K562 (cell line): ENCODE measurements at regions not wholly inside any gene's neighbourhood (a gene's known extent, or its start where the extent isn't known, plus 50 kb on each side); places are given as distances from the start of the nearest gene placed in this dataset.

Experiments
- ATAC-seq: fragments of 200-7000 bp; cut with Tn5 transposase; 3 replicates; pipeline ENCODE4 v1.9.1; 2020; ENCODE audit warnings: moderate library complexity
- BruUV-seq: library from RNA; stranded (reverse); fragments of 400-500 nt; replicated peaks from 2 replicates; lab custom pipeline; 2021; lab: Mats Ljungman, UMichigan
- CTCF ChIA-PET: fragments of 300-600 bp; formaldehyde crosslinking; extraction: SDS; loops from one replicate; lab custom pipeline; 2021; ENCODE audit warnings: low intra/inter-chr PET ratio; lab: Yijun Ruan, JAX
- POLR2A ChIA-PET: fragments of 300-600, 350-650 bp; sonication (Branson Sonifier 250); formaldehyde crosslinking; extraction: SDS; loops from one replicate; lab custom pipeline; 2021; ENCODE audit warnings: antibody characterized with exemption, inconsistent platforms; lab: Yijun Ruan, JAX
- DNase-seq, 4 experiments: peaks; one replicate each; pipeline versions ENCODE4 v3.0.0 to v3.0.0-alpha.2; 2011 to 2018; ENCODE audit warnings: low spot score in 3 of 4, mixed read lengths in 3 of 4; ENCODE audit errors: extremely low read depth in 1 of 4
- FAIRE-seq: peaks from 2 replicates; lab custom pipeline; 2011; peaks lifted over from hg19 to GRCh38; lab: Jason Lieb, UNC
- H2AFZ ChIP-seq: 2 replicates; pipeline ENCODE4 v1.6.0; 2011; ENCODE audit warnings: low read depth, low read length, control low read depth, inconsistent platforms
- H3K27ac ChIP-seq: fragments of 200-600 bp; 3 replicates; pipeline ENCODE4 v1.8.0; 2011; ENCODE audit warnings: low read depth, mild to moderate bottlenecking, control low read depth, inconsistent platforms, low read length, moderate library complexity, mixed read lengths; ENCODE audit errors: extremely low read depth
- H3K27me3 ChIP-seq, 2 experiments: fragments of 300-600 bp in 1 of 2; 2 replicates in 1 of 2; 3 replicates in 1 of 2; pipeline versions ENCODE4 v1.6.0 to v1.8.0; 2011; ENCODE audit warnings: inconsistent platforms in 2 of 2, low read length in 2 of 2, mild to moderate bottlenecking in 1 of 2, mixed read lengths in 1 of 2, moderate library complexity in 1 of 2; ENCODE audit not compliant: control insufficient read depth in 2 of 2, insufficient read depth in 2 of 2
- H3K36me3 ChIP-seq: fragments of 300-600 bp; 3 replicates; pipeline ENCODE4 v1.8.0; 2011; ENCODE audit warnings: mild to moderate bottlenecking, low read length, inconsistent platforms; ENCODE audit not compliant: control insufficient read depth, insufficient read depth
- H3K4me1 ChIP-seq, 2 experiments: fragments of 200-600 bp in 1 of 2; replicated peaks in 1 of 2; 2 replicates in 1 of 2; 3 replicates in 1 of 2; pipeline versions ENCODE4 v1.5.1 to v1.8.0; 2011; ENCODE audit warnings: inconsistent platforms in 2 of 2, low read length in 2 of 2, mild to moderate bottlenecking in 1 of 2, mixed read lengths in 1 of 2, moderate library complexity in 1 of 2; ENCODE audit not compliant: control insufficient read depth in 2 of 2, insufficient read depth in 2 of 2
- H3K4me2 ChIP-seq: 2 replicates; pipeline ENCODE4 v1.6.1; 2011; ENCODE audit warnings: low read length, control low read depth, inconsistent platforms, mixed read lengths; ENCODE audit not compliant: insufficient read depth
- H3K4me3 ChIP-seq: fragments of 200-600 bp; sonication (generic), shearing (Covaris generic); 2 replicates; pipeline ENCODE4 v1.5.1; 2016; ENCODE audit warnings: control low read depth, inconsistent platforms
- H3K79me2 ChIP-seq: fragments of 200-600 bp; 3 replicates; pipeline ENCODE4 v1.8.0; 2011; ENCODE audit warnings: low read length, inconsistent platforms; ENCODE audit not compliant: control insufficient read depth, insufficient read depth
- H3K9ac ChIP-seq, 2 experiments: 2 replicates each; pipeline versions ENCODE4 v1.6.0 to v1.6.1; 2011; ENCODE audit warnings: low read depth in 2 of 2, low read length in 2 of 2, control low read depth in 1 of 2, inconsistent platforms in 1 of 2, mild to moderate bottlenecking in 1 of 2, mixed read lengths in 1 of 2; ENCODE audit not compliant: insufficient read depth in 1 of 2
- H3K9me1 ChIP-seq: one replicate; pipeline ENCODE4 v1.6.0; 2011; ENCODE audit warnings: inconsistent platforms, mild to moderate bottlenecking, low read length, moderate library complexity; ENCODE audit not compliant: control insufficient read depth, insufficient read depth
- H3K9me3 ChIP-seq: replicated peaks from 2 replicates; pipeline ENCODE4 v1.5.1; 2011; ENCODE audit warnings: low read depth, low read length, inconsistent platforms; ENCODE audit not compliant: control insufficient read depth, insufficient read depth
- H4K20me1 ChIP-seq: replicated peaks from 2 replicates; pipeline ENCODE4 v1.6.1; 2011; ENCODE audit warnings: low read length, inconsistent platforms, mixed read lengths; ENCODE audit not compliant: control insufficient read depth, insufficient read depth
- ADNP ChIP-seq: fragments of 200-800 bp; sonication (Bioruptor generic); IDR thresholded peaks from 2 replicates; pipeline ENCODE4 v1.6.1; 2016; ENCODE audit warnings: missing genetic modification characterization, missing compliant biosample characterization
- BRD9 ChIP-seq: fragments of 450-650 bp; IDR thresholded peaks from 2 replicates; pipeline ENCODE4 v1.6.1; 2018; ENCODE audit warnings: low read depth; ENCODE audit not compliant: partially characterized antibody
- CEBPG ChIP-seq, 3 experiments: fragments of 200-800 bp in 1 of 3; sonication (Bioruptor generic) in 1 of 3; sonication (generic) in 1 of 3; formaldehyde crosslinking in 1 of 3; IDR thresholded peaks in 2 of 3; conservative IDR thresholded peaks in 1 of 3; 2 replicates each; pipeline versions ENCODE4 v1.6.1 to v1.8.0; 2016 to 2022; ENCODE audit warnings: missing compliant biosample characterization in 2 of 3, missing genetic modification characterization in 2 of 3, mild to moderate bottlenecking in 1 of 3, missing genetic modification reagents in 1 of 3
- L3MBTL2 ChIP-seq: fragments of 450-650 bp; IDR thresholded peaks from 2 replicates; pipeline ENCODE4 v1.6.1; 2016; ENCODE audit warnings: mild to moderate bottlenecking, moderate library complexity
- SRF ChIP-seq, 2 experiments: fragments of 250-450, 450-650 bp in 1 of 2; sonication (Bioruptor Pico) in 1 of 2; sonication (generic) in 1 of 2; formaldehyde crosslinking; IDR thresholded peaks; 2 replicates each; pipeline versions ENCODE4 v1.5.0 to v1.5.1; 2020 to 2022; ENCODE audit warnings: mild to moderate bottlenecking in 1 of 2, missing genetic modification reagents in 1 of 2
- TRIM24 ChIP-seq, 2 experiments: fragments of 450-650 bp; IDR thresholded peaks; 2 replicates each; pipeline ENCODE4 v1.6.1; 2016
- ZNF589 ChIP-seq: fragments of 200-800 bp; sonication (Bioruptor generic); IDR thresholded peaks from 2 replicates; pipeline ENCODE4 v1.6.1; 2016; ENCODE audit warnings: low read depth, missing genetic modification characterization, missing compliant biosample characterization
- WGBS: fragments of 100-300 bp; shearing (Covaris generic); methylation state at CpG from one replicate; pipeline ENCODE4 v1.1.6; 2016; ENCODE audit warnings: low coverage, mixed read lengths; ENCODE audit not compliant: insufficient coverage; ENCODE audit errors: missing lambda C conversion rate; 5-methylcytosine and 5-hydroxymethylcytosine counted together
- in situ Hi-C: fragments of 300-500 bp; cut with MboI; formaldehyde crosslinking; loops from 4 replicates; pipeline ENCODE4 v1.15.0; 2018; ENCODE audit warnings: inconsistent platforms, mixed read lengths
- intact Hi-C: fragments of 100-400 bp; cut with micrococcal nuclease; formaldehyde crosslinking; loops from 2 replicates; pipeline ENCODE4 v1.14.2; 2022
- TF ChIP-seq, protein P1 (sequence below): fragments of 450-650 bp; formaldehyde crosslinking; IDR thresholded peaks from 2 replicates; pipeline ENCODE4 v1.4.0; 2022; ENCODE audit warnings: mild to moderate bottlenecking, moderate library complexity

DNA sequence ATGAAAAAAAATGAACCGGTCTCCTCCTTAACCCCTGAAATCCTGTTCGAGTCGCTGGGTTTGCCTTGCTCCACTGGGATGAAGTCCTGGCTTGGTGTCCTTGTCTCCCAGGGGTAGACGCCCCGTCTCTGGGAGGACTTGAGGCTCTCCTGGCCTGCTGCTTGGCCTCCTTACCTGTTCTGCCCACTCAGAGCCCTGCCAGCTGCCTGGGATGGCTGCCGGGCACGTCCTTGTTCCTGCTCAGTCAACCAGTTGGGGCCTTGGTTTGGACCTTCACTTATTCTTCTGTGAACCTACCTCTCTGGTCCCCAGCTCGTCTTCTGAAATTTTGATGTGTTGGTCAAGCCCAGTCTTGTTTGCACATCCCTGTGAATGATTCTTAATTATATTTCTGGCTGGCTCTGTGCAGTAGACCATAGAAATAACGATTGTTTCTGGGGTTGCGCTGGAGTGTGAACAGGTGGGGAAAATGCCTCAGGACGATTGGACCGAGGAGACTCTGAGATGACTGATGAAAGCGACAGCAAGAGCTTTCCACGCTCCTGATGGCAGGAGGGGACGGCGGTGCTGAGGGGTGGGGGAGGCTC lies 126.5 kb upstream of the ESR1 start:
- H3K27ac ChIP-seq: no peak overlapping the region
- H3K27me3 ChIP-seq: peaks cover 7 to 23% of the 10 kb centered on the region in 2 experiments; a peak in 2 of 5 replicates
- H3K9ac ChIP-seq: peak overlapping the region in 1 of 2 experiments; percentile 43; a peak in 1 of 4 replicates
- POLR2A ChIA-PET: interaction anchor here (0.6 kb wide), 2 partner anchors 73 to 1320 kb away, joined by 3 read pairs; no protein-coding TSS in a partner anchor
- no peaks in the 10 kb centered on the region for H3K9me3 ChIP-seq
- no peaks in the 10 kb centered on the region for H4K20me1 ChIP-seq
- no peak overlapping the region for H3K4me2 ChIP-seq
- H3K4me3 ChIP-seq: no peak overlapping the region
- DNase-seq (no peak), FAIRE-seq (no peak), ATAC-seq (peak; percentile 73)
- TF ChIP-seq ZNF589 (CRISPR knock-in tag): peak; percentile 64
- peak; percentile 74 for TF ChIP-seq L3MBTL2
- no peak for TF ChIP-seq BRD9
- no peak for TF ChIP-seq ADNP (tag)
- TF ChIP-seq SRF (CRISPR knock-in tag; IDR thresholded peaks at IDR 0.05): no peak
- peak; percentile 13; the same call in 1 of the 2 replicates for TF ChIP-seq CEBPG (CRISPR knock-in tag; IDR thresholded peaks at IDR 0.05)
- TF ChIP-seq CEBPG (tag; conservative IDR thresholded peaks at IDR 0.05 in 1 of 2, IDR thresholded peaks at IDR 0.05 in 1 of 2): no peak
- TF ChIP-seq TRIM24 (IDR thresholded peaks at IDR 0.05): peak in 1 of 2 experiments; percentile 48; a peak in 1 of 4 replicates
- TF ChIP-seq, protein P1, sequence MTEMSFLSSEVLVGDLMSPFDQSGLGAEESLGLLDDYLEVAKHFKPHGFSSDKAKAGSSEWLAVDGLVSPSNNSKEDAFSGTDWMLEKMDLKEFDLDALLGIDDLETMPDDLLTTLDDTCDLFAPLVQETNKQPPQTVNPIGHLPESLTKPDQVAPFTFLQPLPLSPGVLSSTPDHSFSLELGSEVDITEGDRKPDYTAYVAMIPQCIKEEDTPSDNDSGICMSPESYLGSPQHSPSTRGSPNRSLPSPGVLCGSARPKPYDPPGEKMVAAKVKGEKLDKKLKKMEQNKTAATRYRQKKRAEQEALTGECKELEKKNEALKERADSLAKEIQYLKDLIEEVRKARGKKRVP (CRISPR knock-in tag): 0 out of 2 replicates have a peak, but pooled peaks have one; percentile 30
- no peaks in the 10 kb centered on the region for H3K36me3 ChIP-seq
- H3K9me1 ChIP-seq: no peaks in the 10 kb centered on the region
- in situ Hi-C loops: no loop called here
- BruUV-seq: no TSS peak
- H3K79me2 ChIP-seq: no peaks in the 10 kb centered on the region
- no peak overlapping the region for H2AFZ ChIP-seq
- CTCF ChIA-PET: no interaction called here
- no peaks in the 10 kb centered on the region; a peak in 1 of 5 replicates for H3K4me1 ChIP-seq
- intact Hi-C loops: no loop called here
- WGBS: 2% methylated on average over 16 of the region's 16 CpGs
